ENCODE measurements at regions not wholly inside any gene's neighbourhood (a gene's known extent, or its start where the extent isn't known, plus 50 kb on each side); places are given as distances from the start of the nearest gene placed in this dataset.

DNA sequence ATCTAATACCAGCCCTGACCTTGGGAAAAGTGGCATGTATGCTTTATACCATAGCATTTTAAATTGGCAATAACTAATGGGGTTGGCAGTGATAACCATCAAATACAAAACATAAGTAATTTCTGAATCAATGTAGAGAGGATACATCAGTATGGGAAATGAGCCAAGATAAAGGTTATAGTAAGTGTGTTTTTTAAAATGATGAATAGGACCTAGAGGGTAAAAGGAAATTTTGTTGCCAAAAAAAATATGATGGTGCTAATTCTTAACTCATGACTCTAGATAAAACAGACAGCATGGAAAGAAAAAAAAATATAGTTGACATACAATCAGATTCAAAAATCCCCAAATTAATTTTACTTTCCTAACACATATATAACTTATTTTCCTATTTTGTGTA lies 75.4 kb upstream of the ROBO1 start:
- H3K4me1 ChIP-seq: no peaks in the 10 kb centered on the region
- ChIA-PET POLR2A (no interaction called here), CTCF (no interaction called here)
- ATAC-seq (no peak), FAIRE-seq (no peak), DNase-seq (ENCODE audit: low read depth in 1 of 2, low spot score in 1 of 2) (no peak)
- no peak overlapping the region for H3K27ac ChIP-seq
- TF ChIP-seq ZNF302 (CRISPR knock-in tag; IDR thresholded peaks at IDR 0.05) (no peak), HDAC2 (IDR thresholded peaks at IDR 0.05) (no peak)
- TF ChIP-seq, protein P1, sequence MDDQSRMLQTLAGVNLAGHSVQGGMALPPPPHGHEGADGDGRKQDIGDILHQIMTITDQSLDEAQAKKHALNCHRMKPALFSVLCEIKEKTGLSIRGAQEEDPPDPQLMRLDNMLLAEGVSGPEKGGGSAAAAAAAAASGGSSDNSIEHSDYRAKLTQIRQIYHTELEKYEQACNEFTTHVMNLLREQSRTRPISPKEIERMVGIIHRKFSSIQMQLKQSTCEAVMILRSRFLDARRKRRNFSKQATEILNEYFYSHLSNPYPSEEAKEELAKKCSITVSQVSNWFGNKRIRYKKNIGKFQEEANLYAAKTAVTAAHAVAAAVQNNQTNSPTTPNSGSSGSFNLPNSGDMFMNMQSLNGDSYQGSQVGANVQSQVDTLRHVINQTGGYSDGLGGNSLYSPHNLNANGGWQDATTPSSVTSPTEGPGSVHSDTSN (IDR thresholded peaks at IDR 0.05): no peak
- no peak overlapping the region for H3K4me2 ChIP-seq
- H3K9me3 ChIP-seq: peaks cover 7% of the 10 kb centered on the region; the same call in 1 of the 3 replicates
- no peak overlapping the region for H3K4me3 ChIP-seq

DNA sequence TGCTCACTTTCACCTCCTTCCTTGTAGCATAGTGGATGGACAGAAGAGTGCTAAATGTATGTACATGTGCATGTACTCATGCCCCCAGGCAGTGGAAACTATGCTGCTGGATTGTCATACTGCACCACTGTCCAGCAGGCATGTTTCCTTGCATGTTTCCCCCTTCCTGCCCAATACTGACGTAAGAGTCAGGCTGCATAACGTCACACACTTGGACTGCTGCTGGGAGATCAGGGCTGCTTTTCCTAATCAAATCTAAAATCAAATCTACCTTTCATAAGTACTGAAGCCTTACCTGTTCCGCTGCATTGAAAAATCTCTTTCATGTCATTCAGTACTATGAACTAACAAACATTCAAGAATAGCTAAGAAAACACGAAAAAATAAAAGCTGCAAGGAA lies 67.9 kb upstream of the ROBO1 start:
- no peak overlapping the region for H3K27ac ChIP-seq
- H3K9me3 ChIP-seq: no peaks in the 10 kb centered on the region
- H3K4me3 ChIP-seq: no peak overlapping the region
- H3K4me1 ChIP-seq: no peaks in the 10 kb centered on the region
- WGBS (ENCODE audit: missing lambda C conversion rate): 28% methylated on average over 4 of the region's 4 CpGs
- FAIRE-seq (no peak), DNase-seq (ENCODE audit: low read depth in 1 of 2, low spot score in 1 of 2) (no peak), ATAC-seq (no peak)
- TF ChIP-seq NR3C1 (IDR thresholded peaks at IDR 0.05): no peak
- TF ChIP-seq CHD4 (IDR thresholded peaks at IDR 0.05; ENCODE audit: borderline replicate concordance): no peak
- TF ChIP-seq, protein P2, sequence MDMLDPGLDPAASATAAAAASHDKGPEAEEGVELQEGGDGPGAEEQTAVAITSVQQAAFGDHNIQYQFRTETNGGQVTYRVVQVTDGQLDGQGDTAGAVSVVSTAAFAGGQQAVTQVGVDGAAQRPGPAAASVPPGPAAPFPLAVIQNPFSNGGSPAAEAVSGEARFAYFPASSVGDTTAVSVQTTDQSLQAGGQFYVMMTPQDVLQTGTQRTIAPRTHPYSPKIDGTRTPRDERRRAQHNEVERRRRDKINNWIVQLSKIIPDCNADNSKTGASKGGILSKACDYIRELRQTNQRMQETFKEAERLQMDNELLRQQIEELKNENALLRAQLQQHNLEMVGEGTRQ (IDR thresholded peaks at IDR 0.05): no peak
- TF ChIP-seq KDM5A (IDR thresholded peaks at IDR 0.05): no peak
- TF ChIP-seq JUN (IDR thresholded peaks at IDR 0.05): no peak
- no peak for TF ChIP-seq HOXB5 (CRISPR knock-in tag; IDR thresholded peaks at IDR 0.05)
- no peak for TF ChIP-seq POLR2AphosphoS2 (conservative IDR thresholded peaks at IDR 0.05; ENCODE audit: low read length)
- TF ChIP-seq MAZ (IDR thresholded peaks at IDR 0.05; ENCODE audit: borderline replicate concordance, low read depth, low read length): no peak
- no peak for TF ChIP-seq ZNF302 (CRISPR knock-in tag; IDR thresholded peaks at IDR 0.05)
- no peak for TF ChIP-seq ZFP36 (IDR thresholded peaks at IDR 0.05; ENCODE audit: borderline replicate concordance, partially characterized antibody)
- ChIA-PET CTCF (no interaction called here), POLR2A (no interaction called here)
- no peak overlapping the region for H3K4me2 ChIP-seq

DNA sequence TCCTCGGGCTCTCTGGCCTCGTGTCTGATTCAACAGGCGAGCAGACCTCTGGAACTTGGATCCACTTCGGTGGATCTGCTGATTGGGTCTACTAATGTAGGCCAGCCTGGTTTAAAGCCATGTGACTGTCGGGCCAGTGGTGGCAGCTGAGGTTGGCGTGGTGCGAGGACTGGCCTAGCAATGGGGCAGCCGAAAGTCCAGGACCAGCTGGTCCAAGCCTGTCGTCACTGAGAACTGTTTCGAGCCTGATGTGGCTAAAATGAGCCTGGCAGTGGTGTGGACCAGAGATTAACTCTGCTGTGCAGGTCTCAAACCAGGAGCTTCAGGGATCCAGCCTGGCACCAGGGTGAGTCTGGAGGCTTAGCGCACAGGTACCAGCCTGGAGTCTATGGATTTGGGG lies 56.4 kb upstream of the ROBO1 start:
- no peak for FAIRE-seq
- no peaks in the 10 kb centered on the region for H3K4me1 ChIP-seq
- H3K4me3 ChIP-seq: no peak overlapping the region
- POLR2A ChIA-PET: no interaction called here
- H3K4me2 ChIP-seq: no peak overlapping the region
- ATAC-seq: no peak
- no peak for TF ChIP-seq CEBPB (IDR thresholded peaks at IDR 0.05)
- TF ChIP-seq EP300 (IDR thresholded peaks at IDR 0.05): no peak
- no peak for TF ChIP-seq HDAC2 (IDR thresholded peaks at IDR 0.05)
- TF ChIP-seq MAFK (IDR thresholded peaks at IDR 0.05; ENCODE audit: partially characterized antibody): no peak
- TF ChIP-seq NFE2L2 (conservative IDR thresholded peaks at IDR 0.05; ENCODE audit: low read length): no peak
- TF ChIP-seq ATOH8 (CRISPR knock-in tag; IDR thresholded peaks at IDR 0.05; ENCODE audit: low read depth): no peak
- no peak for TF ChIP-seq BHLHE40 (IDR thresholded peaks at IDR 0.05; ENCODE audit: low read depth, low read length)
- TF ChIP-seq RAD21 (conservative IDR thresholded peaks at IDR 0.05 in 1 of 2, IDR thresholded peaks at IDR 0.05 in 1 of 2): no peak
- no peak for TF ChIP-seq SMC3 (IDR thresholded peaks at IDR 0.05)
- TF ChIP-seq FOXS1 (CRISPR knock-in tag; IDR thresholded peaks at IDR 0.05): no peak
- TF ChIP-seq FOSB (CRISPR knock-in tag; IDR thresholded peaks at IDR 0.05): no peak
- TF ChIP-seq TFCP2L1 (CRISPR knock-in tag; IDR thresholded peaks at IDR 0.05): no peak
- no peak for TF ChIP-seq POLR2A (IDR thresholded peaks at IDR 0.05; ENCODE audit: low read length)
- TF ChIP-seq RNF2 (IDR thresholded peaks at IDR 0.05; ENCODE audit: borderline replicate concordance, low read depth): no peak
- no peak for DNase-seq (ENCODE audit: low read depth in 1 of 2, low spot score in 1 of 2)
- H3K27ac ChIP-seq: no peak overlapping the region
- CTCF ChIA-PET: no interaction called here
- no peaks in the 10 kb centered on the region; the same call in 2 of the 3 replicates for H3K9me3 ChIP-seq
- 30% methylated on average over 7 of the region's 11 CpGs for WGBS (ENCODE audit: missing lambda C conversion rate)

Data from A549 (cell line).